ENCODE measurements at regions not wholly inside any gene's neighbourhood (a gene's known extent, or its start where the extent isn't known, plus 50 kb on each side); places are given as distances from the start of the nearest gene placed in this dataset.
"Not testable (repeated sequence)": the region's sequence is repeated elsewhere in the genome, so short reads cannot be mapped to it uniquely, and the experiment has no call there.

- no peak for DNase-seq
Measured at GRCh38 chr3:4158329-4158728, 144.8 kb upstream of the SETMAR start.

- DNase-seq, result no peak
Measured at GRCh38 chr3:4162096-4162495, 141.1 kb upstream of the SETMAR start.

DNA sequence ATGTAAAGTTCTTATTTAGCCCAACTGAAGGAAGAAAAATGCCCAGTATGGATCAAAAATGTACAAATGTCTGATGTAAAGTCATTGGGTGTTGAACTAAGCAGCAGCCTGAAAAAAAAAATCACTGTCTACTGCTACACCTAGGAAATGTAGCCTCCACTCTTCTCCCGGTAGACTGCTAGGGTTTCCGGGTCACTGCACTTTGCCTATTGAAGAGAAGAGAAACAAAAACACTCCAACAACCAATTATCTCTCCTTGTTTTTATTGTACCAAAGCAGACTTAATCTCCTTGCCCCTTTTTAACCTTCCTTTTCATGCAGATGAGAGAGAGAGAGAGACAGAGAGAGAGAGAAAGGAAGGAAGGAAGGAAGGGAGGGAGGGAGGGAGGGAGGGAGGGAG lies 140.2 kb upstream of the SETMAR start:
- DNase-seq, result no peak

GRCh38 chr3:4166540-4166939 lies 136.6 kb upstream of the SETMAR start:
- DNase-seq, result no peak

- DNase-seq, result not testable (repeated sequence)
Measured at GRCh38 chr3:4167230-4167629, 135.9 kb upstream of the SETMAR start.

GRCh38 chr3:4174791-4175190 lies 128.4 kb upstream of the SETMAR start:
- no peak for DNase-seq

DNA sequence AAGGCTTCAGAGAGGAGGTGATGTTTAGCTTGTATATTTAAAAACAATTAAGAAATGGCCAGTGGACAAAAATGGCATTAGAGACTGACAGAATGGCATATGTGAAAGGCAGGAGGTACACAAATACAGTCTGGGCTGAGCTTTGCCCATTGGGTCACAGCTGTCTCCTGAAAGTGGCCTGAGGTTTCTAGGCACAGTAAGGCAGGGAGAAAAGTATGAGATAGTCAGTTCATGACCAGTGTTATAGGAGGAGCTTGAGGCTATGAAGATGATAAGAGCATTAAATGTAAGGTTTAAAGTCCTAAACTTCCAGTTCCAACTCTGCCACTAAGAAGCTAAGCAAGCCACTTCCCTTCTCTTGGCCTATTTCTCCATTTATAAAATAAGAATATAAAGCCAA lies 111.2 kb upstream of the SETMAR start:
- no peak for DNase-seq

GRCh38 chr3:4195006-4195405 lies 108.2 kb upstream of the SETMAR start:
- DNase-seq, result no peak

- DNase-seq, result no peak
Measured at GRCh38 chr3:4196506-4197147, 106.5 kb upstream of the SETMAR start.

GRCh38 chr3:4197670-4198069 lies 105.5 kb upstream of the SETMAR start:
- no peak for DNase-seq

DNA sequence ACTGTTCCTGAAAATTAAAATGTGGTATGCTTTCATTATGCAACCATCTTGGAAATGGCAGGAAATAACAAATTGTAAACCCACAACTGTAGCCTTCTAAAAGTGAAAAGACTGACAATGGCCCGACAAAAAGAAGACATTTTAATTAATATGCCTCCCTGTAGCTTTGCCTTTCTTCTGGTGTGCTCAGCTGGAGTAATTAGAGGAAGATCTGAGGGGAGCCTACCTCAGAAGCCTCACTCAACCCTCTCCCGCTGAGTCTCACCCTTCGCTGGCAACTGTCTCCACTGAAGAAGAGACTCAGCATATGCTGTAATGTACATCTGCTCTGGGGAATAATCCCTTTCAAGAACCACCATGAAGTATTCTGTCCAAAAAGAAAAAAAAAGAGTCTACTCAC lies 104.7 kb upstream of the SETMAR start:
- no peak for DNase-seq

DNA sequence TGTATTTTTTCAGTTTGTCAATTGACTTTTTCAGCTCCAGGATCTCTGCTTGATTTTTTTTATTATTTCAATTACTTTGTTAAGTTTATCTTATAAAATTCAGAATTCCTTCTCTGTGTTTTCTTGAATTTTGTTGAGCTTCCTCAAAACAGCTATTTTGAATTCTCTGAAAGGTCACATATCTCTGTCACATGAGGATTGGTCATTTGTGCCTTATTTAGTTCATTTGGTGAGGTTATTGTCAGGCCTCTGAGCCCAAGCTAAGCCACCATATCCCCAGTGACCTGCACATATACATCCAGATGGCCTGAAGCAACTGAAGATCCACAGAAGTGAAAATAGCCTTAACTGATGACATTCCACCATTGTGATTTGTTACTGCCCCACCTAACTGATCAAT lies 98.4 kb upstream of the SETMAR start:
- not testable (repeated sequence) for DNase-seq

DNA sequence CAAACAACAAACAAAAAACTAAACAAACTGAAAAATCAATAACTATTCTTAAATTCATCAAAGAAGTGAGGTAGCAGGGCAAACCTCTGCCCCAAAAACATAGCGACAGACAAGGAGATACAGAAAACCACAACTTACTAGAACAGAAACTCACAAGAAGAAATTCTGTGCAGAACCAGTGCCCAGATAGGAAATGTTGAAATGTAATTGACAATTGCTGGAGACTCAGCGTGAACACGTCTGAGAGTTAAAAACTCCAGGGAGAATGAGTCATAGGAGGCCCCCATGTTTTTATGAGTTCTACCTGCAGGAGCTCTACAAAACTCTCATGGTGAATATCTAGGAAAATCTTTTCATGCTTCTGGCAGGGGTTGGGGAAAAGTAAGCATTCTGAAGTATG lies 95.5 kb upstream of the SETMAR start:
- DNase-seq, result no peak

DNA sequence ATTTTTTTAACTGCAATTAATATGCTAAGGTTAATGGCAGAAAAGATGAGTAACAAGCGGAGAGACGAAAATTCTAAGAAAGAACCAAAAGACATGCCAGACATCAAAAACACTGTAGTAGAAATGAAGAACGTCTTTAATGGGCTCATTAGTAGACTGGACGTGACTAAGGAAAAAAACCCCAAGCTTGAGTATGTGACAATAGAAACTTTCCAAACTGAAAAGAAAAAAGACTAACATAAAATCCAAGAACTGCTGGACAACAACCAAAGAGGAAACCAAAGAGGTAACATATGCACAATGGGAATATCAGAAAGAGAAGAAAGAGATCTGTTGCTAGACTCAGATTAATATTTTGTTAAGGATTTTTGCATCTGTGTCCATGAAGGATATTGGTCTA lies 94.6 kb upstream of the SETMAR start:
- DNase-seq, result no peak

GRCh38 chr3:4211610-4212009 lies 91.6 kb upstream of the SETMAR start:
- DNase-seq, result no peak

DNA sequence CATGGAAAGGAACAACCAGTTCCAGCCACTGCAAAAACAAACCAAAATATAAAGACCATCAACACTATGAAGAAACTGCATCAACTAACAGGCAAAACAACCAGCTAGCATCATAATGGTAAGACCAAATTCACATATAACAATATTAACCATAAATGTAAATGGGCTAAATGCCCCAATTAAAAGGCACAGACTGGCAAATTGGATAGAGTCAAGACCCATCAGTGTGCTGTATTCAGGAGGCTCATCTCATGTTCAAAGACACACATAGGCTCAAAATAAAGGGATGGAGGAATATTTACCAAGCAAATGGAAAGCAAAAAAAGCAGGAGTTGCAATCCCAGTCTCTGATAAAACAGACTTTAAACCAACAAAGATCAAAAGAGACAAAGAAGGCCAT lies 89.7 kb upstream of the SETMAR start:
- not testable (repeated sequence) for DNase-seq

DNA sequence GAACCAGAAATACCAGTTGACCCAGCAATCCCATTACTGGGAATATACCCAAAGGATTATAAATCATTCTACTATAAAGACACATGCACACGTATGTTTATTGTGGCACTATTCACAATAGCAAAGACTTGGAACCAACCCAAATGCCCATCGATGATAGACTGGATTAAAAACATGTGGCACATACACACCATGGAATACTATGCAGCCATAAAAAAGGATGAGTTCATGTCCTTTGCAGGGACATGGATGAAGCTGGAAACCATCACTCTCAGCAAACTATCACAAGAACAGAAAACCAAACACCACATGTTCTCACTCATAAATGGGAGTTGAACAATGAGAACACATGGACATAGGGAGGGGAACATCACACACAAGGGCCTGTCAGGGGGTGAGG lies 86.2 kb upstream of the SETMAR start:
- not testable (repeated sequence) for DNase-seq

- no peak for DNase-seq
Measured at GRCh38 chr3:4218456-4219226, 84.5 kb upstream of the SETMAR start.

DNA sequence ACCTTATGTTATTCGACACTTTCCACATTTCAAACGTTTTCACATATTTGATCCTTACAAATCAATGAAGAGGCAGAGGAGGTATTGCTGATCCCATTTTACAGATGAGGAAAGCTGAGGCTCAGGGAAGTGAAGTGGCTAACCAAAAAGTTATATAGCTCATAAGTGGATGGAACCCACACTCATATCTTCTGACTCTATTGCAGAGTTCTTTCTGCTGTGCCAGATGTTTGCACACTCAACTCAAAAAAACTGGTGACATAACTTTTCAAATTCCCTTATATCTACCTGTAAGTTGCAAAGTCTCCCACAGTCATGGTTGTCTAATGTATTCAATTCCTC lies 84.0 kb upstream of the SETMAR start:
- no peak for DNase-seq

DNA sequence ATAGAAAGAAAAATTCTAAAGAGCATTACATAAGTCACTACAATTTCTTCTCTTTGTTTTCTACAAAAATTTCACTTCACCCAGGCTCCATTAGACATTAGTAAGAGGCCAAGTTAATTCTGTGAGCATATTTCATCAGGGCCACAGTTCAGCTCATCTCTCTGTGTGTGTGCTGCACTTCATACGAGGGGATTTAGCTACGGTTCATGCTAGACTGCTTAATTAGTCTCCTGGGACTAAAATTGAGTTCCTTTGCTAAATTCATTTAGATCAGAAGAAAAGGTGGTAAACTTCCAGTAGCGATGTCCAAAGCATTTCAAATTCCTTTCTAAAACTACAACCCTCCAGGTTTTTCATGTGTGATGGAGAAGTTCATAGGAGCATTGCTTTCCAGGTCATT lies 83.1 kb upstream of the SETMAR start:
- no peak for DNase-seq

DNA sequence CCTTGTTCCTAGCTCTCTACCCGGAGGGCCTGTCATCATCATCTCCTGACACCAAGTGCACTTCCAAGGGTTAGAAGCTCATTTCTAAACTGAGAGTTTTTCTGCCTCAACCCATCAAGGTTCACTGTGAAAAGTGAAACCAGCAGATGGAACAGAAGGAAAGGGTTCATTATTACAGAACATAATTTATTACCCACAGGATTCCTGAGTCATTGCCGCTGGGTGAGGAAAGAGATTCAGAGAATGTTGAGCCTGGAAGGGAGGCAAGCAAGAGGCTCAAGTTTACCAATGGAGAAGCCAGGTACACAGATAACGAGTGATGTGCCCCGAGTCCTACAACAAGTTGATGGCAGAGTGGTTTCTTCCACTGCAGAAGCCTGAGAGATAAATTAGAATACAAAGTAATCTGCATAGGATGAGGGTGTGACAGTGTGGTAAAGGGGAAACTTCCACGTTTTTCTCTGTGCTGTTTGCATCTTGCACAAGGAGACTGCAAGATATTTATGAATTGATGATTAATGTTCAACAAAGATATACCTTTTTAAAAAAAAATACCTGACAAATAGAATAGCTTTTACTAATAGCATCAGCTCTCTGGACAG lies 80.5 kb upstream of the SETMAR start:
- no peak for DNase-seq

- DNase-seq, result no peak
Measured at GRCh38 chr3:4223777-4224176, 79.4 kb upstream of the SETMAR start.

DNA sequence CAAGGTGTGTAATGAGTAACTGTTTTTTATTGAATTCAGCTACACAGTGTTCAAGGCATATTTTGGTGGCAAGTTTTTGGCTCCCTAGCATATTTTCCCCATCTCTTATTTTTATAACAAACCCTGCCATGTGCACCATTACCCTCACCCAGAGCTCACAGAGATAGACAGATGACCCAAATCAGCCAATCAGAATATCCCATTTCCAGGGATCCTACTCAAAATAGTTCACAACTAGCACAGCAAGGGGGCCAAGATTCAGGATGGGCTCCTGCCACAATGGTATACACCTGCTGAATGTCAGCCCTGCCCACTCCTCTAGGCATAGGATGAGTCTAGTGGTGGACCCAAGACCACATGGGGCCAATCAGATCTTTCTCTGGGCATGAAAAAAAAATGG lies 78.8 kb upstream of the SETMAR start:
- DNase-seq, result no peak

DNA sequence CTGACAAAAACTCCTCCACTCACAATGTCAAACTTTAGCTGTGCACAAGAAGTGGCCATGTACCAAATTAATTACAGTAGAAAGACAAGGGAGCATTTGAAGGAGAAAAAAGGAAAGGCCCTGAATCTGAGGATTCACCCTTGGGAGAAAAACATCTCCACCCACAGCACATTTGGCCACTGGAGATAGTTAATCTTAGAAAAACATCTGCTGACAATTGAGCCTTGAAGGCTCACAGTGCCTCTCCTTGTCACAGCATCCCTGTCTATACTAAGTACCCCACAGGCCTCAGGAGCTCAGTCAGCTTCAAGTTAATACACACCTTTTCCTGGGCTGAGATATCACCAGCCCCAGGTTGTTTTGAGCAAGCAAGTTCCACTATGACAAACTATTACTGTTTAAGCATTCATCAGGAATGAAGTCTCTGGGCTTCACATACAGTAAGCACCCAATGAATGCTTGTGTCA lies 78.1 kb upstream of the SETMAR start:
- no peak for DNase-seq

Measured in CD4-positive, alpha-beta T cell treated with Interleukin-1 beta for 1 hour (primary cell).